M059J (cell line): ENCODE measurements at regions not wholly inside any gene's neighbourhood (a gene's known extent, or its start where the extent isn't known, plus 50 kb on each side); places are given as distances from the start of the nearest gene placed in this dataset.
A peak's percentile ranks its signal among the peaks of the same experiment; 100 is the strongest.

ENCODE experiments used
- DNase-seq: peaks from one replicate; pipeline ENCODE4 v3.0.0-alpha.2; 2012; ENCODE audit warnings: low read depth

- DNase-seq: no peak
Observed at GRCh38 chr18:42619771-42620170, 495.7 kb downstream of the RIT2 start.

- no peak for DNase-seq
Observed at GRCh38 chr18:42620657-42621056, 494.8 kb downstream of the RIT2 start.

GRCh38 chr18:42623935-42624334 lies 491.6 kb downstream of the RIT2 start:
- DNase-seq: peak; percentile 8

- DNase-seq: no peak
Observed at GRCh38 chr18:42632801-42633200, 482.7 kb downstream of the RIT2 start.

- no peak for DNase-seq
Observed at GRCh38 chr18:42635378-42636048, 480.0 kb downstream of the RIT2 start.

- DNase-seq: no peak
Observed at GRCh38 chr18:42636309-42636708, 479.2 kb downstream of the RIT2 start.

GRCh38 chr18:42640160-42640559 lies 475.3 kb downstream of the RIT2 start:
- DNase-seq: peak; percentile 76

GRCh38 chr18:42641996-42642395 lies 473.5 kb downstream of the RIT2 start:
- no peak for DNase-seq

GRCh38 chr18:42644729-42645131 lies 470.8 kb downstream of the RIT2 start:
- peak; percentile 78 for DNase-seq

GRCh38 chr18:42649331-42650035 lies 466.0 kb downstream of the RIT2 start:
- DNase-seq: peak; percentile 58

GRCh38 chr18:42654556-42654955 lies 460.9 kb downstream of the RIT2 start:
- DNase-seq: peak; percentile 14

GRCh38 chr18:42657551-42657950 lies 457.9 kb downstream of the RIT2 start:
- no peak for DNase-seq

GRCh38 chr18:42658171-42658570 lies 457.3 kb downstream of the RIT2 start:
- no peak for DNase-seq

- DNase-seq: no peak
Observed at GRCh38 chr18:42659187-42659586, 456.3 kb downstream of the RIT2 start.

- no peak for DNase-seq
Observed at GRCh38 chr18:42670860-42671259, 444.6 kb downstream of the RIT2 start.

- no peak for DNase-seq
Observed at GRCh38 chr18:42675810-42676209, 439.7 kb downstream of the RIT2 start.

- no peak for DNase-seq
Observed at GRCh38 chr18:42683094-42683493, 432.4 kb downstream of the RIT2 start.

- DNase-seq: no peak
Observed at GRCh38 chr18:42689310-42689709, 426.2 kb downstream of the RIT2 start.
